ENCODE measurements at regions not wholly inside any gene's neighbourhood (a gene's known extent, or its start where the extent isn't known, plus 50 kb on each side); places are given as distances from the start of the nearest gene placed in this dataset.

DNA sequence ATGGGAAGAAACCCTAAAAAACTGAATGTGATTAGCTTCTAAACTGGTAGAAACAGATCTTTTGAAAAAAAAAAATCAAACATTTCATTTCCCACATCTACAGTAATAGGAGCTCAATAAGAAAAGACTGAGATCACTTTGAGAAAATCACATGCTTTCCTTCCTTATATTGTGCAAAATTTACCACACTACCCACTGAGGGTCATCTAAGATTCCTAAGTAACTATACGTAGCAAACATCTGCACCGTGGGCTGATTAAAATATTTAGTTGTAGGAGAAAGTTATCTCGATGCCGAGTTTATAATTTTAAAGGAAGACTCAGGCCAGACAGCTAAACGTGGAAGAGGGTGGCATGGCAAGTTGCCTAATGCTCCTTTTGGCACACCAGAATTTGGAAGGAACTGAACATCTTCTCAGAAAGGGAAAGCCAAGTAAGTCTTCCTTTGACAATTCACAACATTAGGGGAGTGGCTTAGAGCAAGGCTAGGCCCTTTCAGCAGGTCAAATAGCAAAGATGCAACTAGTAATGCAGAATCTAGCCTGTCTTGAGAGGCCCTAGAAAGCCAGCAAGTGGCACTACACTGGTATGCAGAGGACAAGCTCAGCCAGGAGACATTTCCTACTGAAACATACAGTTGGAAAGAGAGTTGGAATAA lies 128.0 kb downstream of the TMA16 start:
- DNase-seq (ENCODE audit: low read depth in 2 of 2), result no peak

- DNase-seq (ENCODE audit: low read depth in 2 of 2), result no peak
Measured at GRCh38 chr4:163623787-163624186, 129.3 kb downstream of the TMA16 start.

- DNase-seq (ENCODE audit: low read depth in 2 of 2), result no peak
Measured at GRCh38 chr4:163624727-163625126, 130.2 kb downstream of the TMA16 start.

DNA sequence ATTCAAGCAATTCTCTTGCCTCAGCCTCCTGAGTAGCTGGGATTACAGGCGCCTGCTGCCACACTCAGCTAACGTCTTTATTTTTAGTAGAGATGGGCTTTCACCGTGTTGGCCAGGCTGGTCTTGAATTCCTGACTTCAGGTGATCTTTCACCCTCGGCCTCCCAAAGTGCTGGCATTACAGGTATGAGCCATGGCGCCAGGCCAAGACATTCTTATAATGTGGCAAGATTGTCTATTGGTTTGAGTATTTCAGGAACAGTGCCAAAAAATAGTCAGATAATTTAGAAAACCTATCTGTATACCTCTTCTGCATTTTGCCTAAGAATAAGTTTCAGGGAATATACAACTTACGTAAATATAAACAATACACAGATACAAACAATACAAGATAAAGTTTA lies 136.8 kb downstream of the TMA16 start:
- no peak for DNase-seq (ENCODE audit: low read depth in 2 of 2)

DNA sequence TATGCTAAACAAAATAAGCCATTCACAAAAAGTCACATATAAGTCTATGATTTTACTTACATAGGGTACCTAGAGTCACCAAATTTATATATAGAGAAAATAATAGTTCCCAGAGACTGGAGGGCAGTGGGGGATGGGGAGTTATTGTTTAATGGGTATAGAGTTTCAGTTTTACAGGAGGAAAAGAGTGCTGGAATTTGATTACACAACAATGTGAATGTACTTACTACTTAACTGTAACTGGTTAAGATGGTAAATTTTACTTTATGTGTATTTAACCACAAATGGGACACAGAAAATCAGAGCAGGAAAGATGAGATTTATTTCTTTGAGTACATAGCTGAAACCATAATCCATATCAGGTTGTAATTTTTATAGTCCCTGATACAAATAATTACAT lies 144.4 kb downstream of the TMA16 start:
- DNase-seq (ENCODE audit: low read depth in 2 of 2), result no peak

DNA sequence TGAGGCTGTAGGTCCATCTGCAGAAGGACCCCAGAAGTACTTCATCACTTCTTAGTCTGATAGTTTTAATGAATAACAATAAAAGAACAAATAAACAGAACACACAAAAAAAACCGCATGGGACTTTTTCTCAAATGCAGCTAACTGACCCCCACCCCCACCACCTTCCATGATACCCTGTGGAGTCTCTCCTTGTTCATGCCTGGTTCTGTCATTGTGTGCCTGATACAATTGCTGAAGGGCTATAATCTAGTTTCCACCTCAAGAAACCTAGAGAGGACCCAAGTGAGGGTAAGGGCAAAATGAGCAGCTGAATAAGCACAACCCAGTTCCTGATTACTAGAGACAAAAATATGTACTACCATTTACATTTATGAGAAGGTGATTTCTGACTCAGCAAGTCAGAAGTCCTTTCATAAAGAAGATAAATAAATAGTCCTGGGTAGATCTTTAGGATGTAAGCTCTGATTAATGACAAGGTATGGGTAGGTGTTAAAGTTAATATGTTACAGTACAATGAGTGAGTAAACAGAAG lies 155.1 kb downstream of the TMA16 start:
- no peak for DNase-seq (ENCODE audit: low read depth in 2 of 2)

DNA sequence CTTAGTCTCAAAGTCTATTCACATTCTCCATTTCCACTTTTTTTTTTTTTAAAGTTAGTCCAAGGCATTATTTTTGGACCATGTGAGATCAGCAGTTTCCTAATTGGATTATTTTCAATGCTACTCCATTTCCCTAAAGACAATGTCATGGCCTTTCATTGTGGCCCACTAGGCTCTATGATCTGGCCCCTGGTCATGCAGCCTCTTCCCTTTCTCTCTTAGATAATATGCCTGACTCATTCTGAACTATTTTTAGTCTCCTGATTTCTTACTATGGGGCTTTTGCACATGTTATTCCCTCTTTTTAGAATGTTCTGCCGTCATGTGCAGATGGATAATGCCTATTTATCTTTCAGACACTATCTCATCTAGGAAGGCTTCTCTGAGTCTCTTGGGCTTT lies 157.3 kb downstream of the TMA16 start:
- DNase-seq (ENCODE audit: low read depth in 2 of 2), result no peak

DNA sequence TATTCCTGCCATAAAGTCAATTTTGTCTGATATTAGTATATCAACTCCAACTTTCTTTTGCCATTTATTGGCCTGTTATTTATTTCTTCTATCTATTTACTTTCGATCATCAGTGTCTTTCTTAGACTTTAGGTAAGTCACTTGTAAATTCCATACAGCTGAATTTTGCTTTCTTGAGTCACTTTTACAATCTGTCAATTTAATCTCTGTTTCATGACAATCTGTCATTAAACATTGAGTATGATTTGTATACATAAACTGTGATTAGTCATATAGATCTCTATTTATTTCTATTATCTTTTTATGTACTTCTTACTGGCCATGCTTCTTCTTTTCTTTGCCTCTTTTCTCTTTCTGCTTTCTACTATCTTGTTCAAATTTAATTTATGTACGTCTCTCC lies 160.1 kb downstream of the TMA16 start:
- no peak for DNase-seq (ENCODE audit: low read depth in 2 of 2)

- no peak for DNase-seq (ENCODE audit: low read depth in 2 of 2)
Measured at GRCh38 chr4:163660636-163661035, 166.1 kb downstream of the TMA16 start.

DNA sequence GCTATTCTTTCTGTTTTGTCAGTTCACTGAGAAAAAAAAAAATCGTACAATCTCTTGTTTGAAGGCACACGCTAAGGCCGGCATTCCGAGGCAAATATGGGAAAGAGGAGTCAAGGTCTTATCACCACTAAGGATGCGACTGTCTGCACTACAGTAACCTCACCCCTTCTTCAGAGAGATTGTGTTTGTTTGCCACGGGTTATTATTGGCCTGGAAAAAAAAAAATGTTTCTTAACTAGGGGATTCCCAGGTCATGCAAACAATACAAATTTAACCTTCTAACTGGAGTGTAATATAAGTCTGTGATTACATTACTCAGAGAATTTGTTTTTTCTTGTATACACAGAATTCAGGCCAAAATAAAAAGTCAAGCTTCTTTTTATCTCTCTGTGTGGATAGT lies 168.3 kb downstream of the TMA16 start:
- DNase-seq (ENCODE audit: low read depth in 2 of 2), result no peak

DNA sequence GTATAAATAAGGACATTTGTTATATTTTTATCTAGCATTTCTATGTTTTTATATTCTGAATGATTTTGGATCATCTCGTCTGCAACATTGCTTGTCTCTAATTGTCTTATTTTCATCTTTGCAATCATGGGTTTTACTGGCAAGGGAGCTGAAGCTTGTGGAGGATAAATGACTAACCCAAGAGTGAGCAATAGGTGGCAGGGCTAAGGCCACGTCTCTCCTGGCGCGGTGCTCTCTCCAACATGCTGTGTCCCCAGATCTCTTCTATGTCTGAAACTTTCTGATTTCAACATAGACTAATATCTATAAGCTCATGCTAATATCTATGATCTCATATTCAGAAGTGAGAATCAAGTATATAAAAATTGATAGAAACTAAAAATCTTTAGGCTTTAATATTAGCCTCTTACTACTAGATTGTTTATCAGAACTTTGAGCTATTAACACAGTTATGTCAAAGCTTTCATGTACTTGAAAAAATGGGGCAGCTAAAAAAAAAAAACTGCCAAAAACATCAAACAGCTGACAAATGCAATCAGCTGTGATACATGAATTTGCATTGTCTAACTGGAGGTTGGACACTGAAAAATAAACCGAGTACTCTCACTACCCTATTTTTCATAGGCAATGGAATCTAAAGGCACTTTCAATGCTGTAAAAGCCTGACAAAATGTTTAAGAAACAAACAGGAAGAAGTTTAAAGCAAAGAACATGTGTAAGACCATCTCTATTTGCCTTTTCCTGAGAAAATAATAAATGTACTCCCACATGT lies 169.2 kb downstream of the TMA16 start:
- no peak for DNase-seq (ENCODE audit: low read depth in 2 of 2)

GRCh38 chr4:163665101-163665500 lies 170.6 kb downstream of the TMA16 start:
- no peak for DNase-seq (ENCODE audit: low read depth in 2 of 2)

GRCh38 chr4:163665521-163666331 lies 171.2 kb downstream of the TMA16 start:
- DNase-seq (ENCODE audit: low read depth in 2 of 2), result no peak

DNA sequence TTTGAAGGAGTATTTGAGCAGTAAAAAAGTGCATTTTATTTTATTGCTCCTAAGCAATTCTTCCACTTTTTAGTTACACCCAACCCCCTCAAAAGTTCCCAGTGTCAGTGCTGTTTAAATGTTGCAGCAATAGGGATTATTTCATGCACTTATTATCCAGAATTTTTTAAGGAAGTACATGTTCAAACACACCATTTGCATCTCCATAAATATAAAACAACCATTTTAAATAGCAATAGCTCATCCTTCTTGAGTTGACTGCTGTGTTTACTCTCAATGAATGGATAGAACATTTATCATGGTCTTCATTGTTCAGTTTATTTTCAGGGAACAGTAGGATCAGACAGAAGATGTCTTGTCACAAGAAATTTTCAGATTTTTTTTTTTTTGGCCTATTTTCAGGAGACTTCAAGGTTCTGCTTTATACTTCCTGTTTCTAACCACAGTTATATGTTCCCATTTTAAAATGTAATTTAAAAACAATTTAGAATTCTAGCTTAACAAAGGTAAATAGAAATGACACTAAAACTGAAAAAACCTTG lies 171.9 kb downstream of the TMA16 start:
- no peak for DNase-seq (ENCODE audit: low read depth in 2 of 2)

DNA sequence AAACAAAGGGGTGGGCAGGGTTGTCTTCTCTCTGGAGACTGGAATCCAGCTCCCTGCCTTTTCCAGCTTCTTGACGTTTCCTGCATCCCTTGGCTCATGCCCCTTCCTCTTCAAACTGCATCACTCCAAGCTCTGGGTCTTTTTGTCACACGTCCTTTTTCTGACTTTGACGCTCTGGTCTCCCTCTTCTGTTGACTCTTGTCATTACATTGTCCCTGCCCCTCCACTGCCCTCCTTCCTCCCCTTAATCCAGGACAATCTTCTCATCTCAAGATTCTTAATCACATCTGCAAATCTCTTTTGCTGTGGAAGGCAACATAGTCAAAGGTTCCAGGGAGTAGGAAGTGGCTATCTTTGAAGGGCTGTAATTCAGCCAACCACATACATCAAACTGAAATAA lies 178.3 kb downstream of the TMA16 start:
- no peak for DNase-seq (ENCODE audit: low read depth in 2 of 2)

DNA sequence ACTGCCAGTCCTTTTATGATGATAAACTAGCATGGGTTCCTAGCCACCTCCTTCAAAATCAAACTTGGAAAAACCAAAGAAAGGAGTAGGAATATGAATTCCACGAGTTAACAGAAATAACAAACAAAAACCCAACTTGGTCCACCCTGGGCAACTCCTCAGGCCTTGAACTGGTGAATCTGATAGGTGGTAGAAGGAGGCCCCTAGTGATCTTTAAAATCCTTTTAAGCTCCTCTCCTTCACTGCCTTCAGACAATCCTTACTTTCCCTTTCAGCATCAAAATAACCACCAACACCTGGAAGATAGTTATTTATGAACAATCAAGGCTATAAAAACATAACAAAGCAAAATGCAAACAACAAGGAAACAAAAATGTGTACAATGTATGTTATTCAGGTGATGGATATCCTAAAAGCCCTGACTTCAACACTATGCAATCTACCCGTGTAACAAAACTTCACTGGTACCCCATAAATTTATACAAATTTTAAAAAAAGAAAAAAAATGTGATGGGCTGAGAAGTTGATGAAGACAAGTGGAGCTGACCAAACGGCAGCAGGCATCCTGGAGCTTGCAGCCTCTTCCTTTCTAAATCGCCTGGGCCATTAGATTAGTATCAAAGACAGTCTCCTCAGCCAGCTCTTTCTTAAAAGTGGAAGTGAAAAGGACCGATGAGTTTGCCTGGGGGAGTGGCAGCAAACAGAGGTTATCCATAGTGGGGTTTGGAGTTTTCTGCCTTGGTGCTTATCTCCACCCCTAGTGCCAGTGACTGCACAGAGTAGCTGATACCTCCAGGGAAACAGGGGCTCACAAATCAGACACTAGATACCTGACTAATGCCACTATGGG lies 179.6 kb downstream of the TMA16 start:
- DNase-seq (ENCODE audit: low read depth in 2 of 2), result no peak

DNA sequence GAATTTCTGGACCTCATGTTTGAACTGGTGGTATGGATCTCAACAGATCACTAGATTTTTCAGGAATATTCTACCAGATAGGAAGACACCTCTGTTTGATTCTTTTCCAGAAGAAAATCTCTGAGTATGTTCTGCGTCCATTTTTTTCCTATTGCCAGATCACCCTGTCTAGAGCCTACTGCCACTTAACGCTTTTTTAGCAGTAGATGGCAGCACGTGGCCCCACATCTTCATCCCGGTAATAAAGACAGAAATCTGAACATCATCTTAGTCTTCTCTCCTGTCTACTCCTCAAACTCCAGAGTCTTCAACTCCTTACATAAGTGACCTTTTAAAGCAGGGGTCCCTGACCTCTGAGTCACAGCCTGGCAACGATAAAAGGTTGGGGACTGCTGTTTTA lies 184.7 kb downstream of the TMA16 start:
- no peak for DNase-seq (ENCODE audit: low read depth in 2 of 2)

DNA sequence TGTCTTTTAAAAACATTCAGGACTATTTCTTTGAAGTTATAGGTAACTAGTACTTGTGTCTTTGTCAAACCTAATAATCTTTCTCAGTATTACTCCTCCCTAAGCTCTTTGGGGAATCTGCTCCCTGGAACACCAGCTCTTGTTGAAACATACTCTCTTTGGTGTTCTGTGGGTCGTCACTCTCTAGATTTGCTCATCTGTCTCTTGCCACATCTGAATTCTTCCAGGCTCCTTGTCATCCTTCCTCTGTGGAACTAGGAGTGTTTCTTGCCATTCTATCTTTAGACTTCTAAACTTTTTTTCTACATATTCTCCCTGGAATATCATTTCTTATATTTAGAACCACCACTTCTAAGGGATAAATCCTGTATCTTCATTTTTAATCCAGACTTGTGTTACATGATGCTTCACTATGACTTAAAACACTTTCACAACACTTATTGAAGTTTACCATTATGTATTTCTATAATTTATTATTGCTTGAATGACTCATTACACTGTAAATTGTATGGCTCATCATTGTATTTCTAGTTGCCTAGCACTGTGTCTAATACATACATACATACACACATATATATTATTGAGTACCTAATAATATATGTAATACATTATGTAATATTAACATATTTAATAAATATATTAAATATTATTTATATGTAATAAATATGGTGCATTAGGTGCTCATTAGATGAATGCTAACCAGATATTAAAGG lies 186.1 kb downstream of the TMA16 start:
- no peak for DNase-seq (ENCODE audit: low read depth in 2 of 2)

GRCh38 chr4:163681208-163681821 lies 186.8 kb downstream of the TMA16 start:
- DNase-seq (ENCODE audit: low read depth in 2 of 2), result no peak

- no peak for DNase-seq (ENCODE audit: low read depth in 2 of 2)
Measured at GRCh38 chr4:163688856-163689255, 194.4 kb downstream of the TMA16 start.
